ENCODE measurements at regions not wholly inside any gene's neighbourhood (a gene's known extent, or its start where the extent isn't known, plus 50 kb on each side); places are given as distances from the start of the nearest gene placed in this dataset.

DNA sequence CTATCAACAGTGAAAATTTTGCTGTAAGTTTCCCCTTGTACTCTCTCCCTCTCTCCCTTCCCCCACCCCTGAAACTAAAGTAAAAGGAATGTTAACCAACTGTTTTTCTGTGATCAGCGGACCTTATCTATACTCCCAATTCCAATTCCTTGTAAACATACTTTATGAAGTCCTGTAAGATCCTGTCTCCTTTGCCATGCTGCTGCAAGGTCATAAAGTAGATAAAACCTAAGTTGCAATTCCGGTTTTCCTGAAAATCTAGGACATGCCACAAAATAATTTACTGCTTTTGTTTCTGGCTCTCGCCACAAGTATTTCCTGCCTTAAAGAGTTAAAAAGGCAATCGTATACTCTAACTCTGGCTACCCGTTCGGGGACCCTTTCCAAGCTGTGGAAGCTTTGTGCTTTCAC lies 1469.0 kb downstream of the LRRC4C start (continued):
- TF ChIP-seq SAP30 (IDR thresholded peaks at IDR 0.05; ENCODE audit: insufficient read depth, insufficient replicate concordance, low read length) (no peak), ZNF274 (IDR thresholded peaks at IDR 0.05; ENCODE audit: borderline replicate concordance, extremely low read depth, low read length) (no peak)
